ENCODE measurements at regions not wholly inside any gene's neighbourhood (a gene's known extent, or its start where the extent isn't known, plus 50 kb on each side); places are given as distances from the start of the nearest gene placed in this dataset.

DNA sequence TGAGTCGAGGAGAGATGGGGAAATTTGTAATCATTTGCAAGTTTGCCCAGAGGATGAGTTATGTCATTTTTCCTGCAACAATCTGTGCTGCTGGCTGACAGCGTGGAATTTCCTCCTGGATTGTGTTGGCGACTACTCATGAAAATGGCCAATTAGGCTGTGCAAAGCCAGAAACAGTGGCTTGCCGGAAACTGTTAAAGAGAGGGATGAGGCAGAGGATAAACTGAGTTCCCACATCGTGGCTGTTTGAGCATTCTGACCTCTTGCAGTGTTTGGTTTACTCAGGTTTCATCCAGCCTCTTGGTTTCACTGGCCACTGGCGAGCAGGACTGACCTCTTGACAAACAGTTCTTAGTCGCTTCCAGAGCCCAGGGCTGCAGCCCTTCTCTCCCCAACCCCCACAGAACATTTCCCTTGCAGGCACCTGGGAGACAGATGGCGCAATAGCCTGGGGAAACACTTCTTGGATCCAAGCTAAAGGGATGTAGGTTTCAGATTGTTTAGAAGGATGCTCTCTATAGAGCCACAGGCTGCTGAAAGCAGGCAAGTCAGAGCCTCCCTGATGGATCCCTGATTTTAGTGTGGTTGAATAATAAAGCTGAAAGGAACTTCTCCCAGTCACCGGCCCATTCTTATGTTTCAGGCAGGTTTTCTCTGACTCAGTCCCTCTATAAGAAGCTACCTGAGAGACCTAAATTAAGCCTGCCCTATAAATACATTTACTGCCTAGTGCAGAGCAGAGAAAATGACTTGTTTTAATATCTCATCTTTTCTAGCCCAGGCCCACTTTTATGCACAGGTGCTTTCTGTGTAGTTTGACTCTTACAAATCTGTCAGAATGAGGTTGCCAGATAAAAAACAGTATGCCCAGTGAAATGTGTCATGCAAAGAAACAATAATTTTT is 92.8 kb upstream of the UBE2E1 start:
- TF ChIP-seq CTCF (IDR thresholded peaks at IDR 0.05; ENCODE audit: insufficient read depth, low read length) (no peak), POLR2AphosphoS5 (IDR thresholded peaks at IDR 0.05; ENCODE audit: low read depth) (no peak)
- TF ChIP-seq, protein P1, sequence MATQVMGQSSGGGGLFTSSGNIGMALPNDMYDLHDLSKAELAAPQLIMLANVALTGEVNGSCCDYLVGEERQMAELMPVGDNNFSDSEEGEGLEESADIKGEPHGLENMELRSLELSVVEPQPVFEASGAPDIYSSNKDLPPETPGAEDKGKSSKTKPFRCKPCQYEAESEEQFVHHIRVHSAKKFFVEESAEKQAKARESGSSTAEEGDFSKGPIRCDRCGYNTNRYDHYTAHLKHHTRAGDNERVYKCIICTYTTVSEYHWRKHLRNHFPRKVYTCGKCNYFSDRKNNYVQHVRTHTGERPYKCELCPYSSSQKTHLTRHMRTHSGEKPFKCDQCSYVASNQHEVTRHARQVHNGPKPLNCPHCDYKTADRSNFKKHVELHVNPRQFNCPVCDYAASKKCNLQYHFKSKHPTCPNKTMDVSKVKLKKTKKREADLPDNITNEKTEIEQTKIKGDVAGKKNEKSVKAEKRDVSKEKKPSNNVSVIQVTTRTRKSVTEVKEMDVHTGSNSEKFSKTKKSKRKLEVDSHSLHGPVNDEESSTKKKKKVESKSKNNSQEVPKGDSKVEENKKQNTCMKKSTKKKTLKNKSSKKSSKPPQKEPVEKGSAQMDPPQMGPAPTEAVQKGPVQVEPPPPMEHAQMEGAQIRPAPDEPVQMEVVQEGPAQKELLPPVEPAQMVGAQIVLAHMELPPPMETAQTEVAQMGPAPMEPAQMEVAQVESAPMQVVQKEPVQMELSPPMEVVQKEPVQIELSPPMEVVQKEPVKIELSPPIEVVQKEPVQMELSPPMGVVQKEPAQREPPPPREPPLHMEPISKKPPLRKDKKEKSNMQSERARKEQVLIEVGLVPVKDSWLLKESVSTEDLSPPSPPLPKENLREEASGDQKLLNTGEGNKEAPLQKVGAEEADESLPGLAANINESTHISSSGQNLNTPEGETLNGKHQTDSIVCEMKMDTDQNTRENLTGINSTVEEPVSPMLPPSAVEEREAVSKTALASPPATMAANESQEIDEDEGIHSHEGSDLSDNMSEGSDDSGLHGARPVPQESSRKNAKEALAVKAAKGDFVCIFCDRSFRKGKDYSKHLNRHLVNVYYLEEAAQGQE (IDR thresholded peaks at IDR 0.05; ENCODE audit: insufficient replicate concordance, low read depth): no peak
